ENCODE measurements at regions not wholly inside any gene's neighbourhood (a gene's known extent, or its start where the extent isn't known, plus 50 kb on each side); places are given as distances from the start of the nearest gene placed in this dataset.

GRCh38 chr12:127311720-127312364 is 955.1 kb upstream of the TMEM132C start:
- Mint-ChIP-seq H3K9me3 (peaks cover 90% of the 10 kb centered on the region), H3K4me1 (no peaks in the 10 kb centered on the region), H3K27me3 (ENCODE audit: insufficient read depth, low read depth, poor library complexity) (no peaks in the 10 kb centered on the region), H3K4me3 (no peak overlapping the region), H3K36me3 (ENCODE audit: low read depth) (peaks cover 40% of the 10 kb centered on the region), H3K27ac (no peak overlapping the region)
- no peaks in the 10 kb centered on the region for H3K4me1 ChIP-seq (ENCODE audit: insufficient read depth)
- H3K36me3 ChIP-seq (ENCODE audit: insufficient read depth), result no peaks in the 10 kb centered on the region
- H3K4me2 ChIP-seq, result no peak overlapping the region
- TF ChIP-seq ZNF114 (CRISPR knock-in tag; IDR thresholded peaks at IDR 0.05), result no peak
- TF ChIP-seq EZH2 (IDR thresholded peaks at IDR 0.05; ENCODE audit: low read depth, unreplicated experiment), result no peak
- TF ChIP-seq STAT1 (IDR thresholded peaks at IDR 0.05; ENCODE audit: unreplicated experiment), result no peak
- TF ChIP-seq ZNF331 (CRISPR knock-in tag; IDR thresholded peaks at IDR 0.05; ENCODE audit: low read depth), result no peak
- TF ChIP-seq CREB1 (CRISPR knock-in tag; IDR thresholded peaks at IDR 0.05; ENCODE audit: low read depth), result no peak
- no peak for TF ChIP-seq JUNB (IDR thresholded peaks at IDR 0.05; ENCODE audit: unreplicated experiment)
- TF ChIP-seq CTCF (conservative IDR thresholded peaks at IDR 0.05; ENCODE audit: low read depth in 2 of 2), result no peak
- TF ChIP-seq EZH2phosphoT487 (IDR thresholded peaks at IDR 0.05; ENCODE audit: unreplicated experiment), result no peak
- TF ChIP-seq ETS1 (IDR thresholded peaks at IDR 0.05), result no peak
- TF ChIP-seq, protein P1, sequence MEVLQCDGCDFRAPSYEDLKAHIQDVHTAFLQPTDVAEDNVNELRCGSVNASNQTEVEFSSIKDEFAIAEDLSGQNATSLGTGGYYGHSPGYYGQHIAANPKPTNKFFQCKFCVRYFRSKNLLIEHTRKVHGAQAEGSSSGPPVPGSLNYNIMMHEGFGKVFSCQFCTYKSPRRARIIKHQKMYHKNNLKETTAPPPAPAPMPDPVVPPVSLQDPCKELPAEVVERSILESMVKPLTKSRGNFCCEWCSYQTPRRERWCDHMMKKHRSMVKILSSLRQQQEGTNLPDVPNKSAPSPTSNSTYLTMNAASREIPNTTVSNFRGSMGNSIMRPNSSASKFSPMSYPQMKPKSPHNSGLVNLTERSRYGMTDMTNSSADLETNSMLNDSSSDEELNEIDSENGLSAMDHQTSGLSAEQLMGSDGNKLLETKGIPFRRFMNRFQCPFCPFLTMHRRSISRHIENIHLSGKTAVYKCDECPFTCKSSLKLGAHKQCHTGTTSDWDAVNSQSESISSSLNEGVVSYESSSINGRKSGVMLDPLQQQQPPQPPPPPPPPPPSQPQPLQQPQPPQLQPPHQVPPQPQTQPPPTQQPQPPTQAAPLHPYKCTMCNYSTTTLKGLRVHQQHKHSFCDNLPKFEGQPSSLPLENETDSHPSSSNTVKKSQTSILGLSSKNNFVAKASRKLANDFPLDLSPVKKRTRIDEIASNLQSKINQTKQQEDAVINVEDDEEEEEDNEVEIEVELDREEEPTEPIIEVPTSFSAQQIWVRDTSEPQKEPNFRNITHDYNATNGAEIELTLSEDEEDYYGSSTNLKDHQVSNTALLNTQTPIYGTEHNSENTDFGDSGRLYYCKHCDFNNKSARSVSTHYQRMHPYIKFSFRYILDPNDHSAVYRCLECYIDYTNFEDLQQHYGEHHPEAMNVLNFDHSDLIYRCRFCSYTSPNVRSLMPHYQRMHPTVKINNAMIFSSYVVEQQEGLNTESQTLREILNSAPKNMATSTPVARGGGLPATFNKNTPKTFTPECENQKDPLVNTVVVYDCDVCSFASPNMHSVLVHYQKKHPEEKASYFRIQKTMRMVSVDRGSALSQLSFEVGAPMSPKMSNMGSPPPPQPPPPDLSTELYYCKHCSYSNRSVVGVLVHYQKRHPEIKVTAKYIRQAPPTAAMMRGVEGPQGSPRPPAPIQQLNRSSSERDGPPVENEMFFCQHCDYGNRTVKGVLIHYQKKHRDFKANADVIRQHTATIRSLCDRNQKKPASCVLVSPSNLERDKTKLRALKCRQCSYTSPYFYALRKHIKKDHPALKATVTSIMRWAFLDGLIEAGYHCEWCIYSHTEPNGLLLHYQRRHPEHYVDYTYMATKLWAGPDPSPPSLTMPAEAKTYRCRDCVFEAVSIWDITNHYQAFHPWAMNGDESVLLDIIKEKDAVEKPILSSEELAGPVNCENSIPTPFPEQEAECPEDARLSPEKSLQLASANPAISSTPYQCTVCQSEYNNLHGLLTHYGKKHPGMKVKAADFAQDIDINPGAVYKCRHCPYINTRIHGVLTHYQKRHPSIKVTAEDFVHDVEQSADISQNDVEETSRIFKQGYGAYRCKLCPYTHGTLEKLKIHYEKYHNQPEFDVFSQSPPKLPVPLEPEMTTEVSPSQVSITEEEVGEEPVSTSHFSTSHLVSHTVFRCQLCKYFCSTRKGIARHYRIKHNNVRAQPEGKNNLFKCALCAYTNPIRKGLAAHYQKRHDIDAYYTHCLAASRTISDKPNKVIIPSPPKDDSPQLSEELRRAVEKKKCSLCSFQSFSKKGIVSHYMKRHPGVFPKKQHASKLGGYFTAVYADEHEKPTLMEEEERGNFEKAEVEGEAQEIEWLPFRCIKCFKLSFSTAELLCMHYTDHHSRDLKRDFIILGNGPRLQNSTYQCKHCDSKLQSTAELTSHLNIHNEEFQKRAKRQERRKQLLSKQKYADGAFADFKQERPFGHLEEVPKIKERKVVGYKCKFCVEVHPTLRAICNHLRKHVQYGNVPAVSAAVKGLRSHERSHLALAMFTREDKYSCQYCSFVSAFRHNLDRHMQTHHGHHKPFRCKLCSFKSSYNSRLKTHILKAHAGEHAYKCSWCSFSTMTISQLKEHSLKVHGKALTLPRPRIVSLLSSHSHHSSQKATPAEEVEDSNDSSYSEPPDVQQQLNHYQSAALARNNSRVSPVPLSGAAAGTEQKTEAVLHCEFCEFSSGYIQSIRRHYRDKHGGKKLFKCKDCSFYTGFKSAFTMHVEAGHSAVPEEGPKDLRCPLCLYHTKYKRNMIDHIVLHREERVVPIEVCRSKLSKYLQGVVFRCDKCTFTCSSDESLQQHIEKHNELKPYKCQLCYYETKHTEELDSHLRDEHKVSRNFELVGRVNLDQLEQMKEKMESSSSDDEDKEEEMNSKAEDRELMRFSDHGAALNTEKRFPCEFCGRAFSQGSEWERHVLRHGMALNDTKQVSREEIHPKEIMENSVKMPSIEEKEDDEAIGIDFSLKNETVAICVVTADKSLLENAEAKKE (CRISPR knock-in tag; IDR thresholded peaks at IDR 0.05), result no peak
- TF ChIP-seq POLR2AphosphoS5 (IDR thresholded peaks at IDR 0.05; ENCODE audit: low read depth), result no peak
- TF ChIP-seq, protein P2, sequence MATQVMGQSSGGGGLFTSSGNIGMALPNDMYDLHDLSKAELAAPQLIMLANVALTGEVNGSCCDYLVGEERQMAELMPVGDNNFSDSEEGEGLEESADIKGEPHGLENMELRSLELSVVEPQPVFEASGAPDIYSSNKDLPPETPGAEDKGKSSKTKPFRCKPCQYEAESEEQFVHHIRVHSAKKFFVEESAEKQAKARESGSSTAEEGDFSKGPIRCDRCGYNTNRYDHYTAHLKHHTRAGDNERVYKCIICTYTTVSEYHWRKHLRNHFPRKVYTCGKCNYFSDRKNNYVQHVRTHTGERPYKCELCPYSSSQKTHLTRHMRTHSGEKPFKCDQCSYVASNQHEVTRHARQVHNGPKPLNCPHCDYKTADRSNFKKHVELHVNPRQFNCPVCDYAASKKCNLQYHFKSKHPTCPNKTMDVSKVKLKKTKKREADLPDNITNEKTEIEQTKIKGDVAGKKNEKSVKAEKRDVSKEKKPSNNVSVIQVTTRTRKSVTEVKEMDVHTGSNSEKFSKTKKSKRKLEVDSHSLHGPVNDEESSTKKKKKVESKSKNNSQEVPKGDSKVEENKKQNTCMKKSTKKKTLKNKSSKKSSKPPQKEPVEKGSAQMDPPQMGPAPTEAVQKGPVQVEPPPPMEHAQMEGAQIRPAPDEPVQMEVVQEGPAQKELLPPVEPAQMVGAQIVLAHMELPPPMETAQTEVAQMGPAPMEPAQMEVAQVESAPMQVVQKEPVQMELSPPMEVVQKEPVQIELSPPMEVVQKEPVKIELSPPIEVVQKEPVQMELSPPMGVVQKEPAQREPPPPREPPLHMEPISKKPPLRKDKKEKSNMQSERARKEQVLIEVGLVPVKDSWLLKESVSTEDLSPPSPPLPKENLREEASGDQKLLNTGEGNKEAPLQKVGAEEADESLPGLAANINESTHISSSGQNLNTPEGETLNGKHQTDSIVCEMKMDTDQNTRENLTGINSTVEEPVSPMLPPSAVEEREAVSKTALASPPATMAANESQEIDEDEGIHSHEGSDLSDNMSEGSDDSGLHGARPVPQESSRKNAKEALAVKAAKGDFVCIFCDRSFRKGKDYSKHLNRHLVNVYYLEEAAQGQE (IDR thresholded peaks at IDR 0.05; ENCODE audit: unreplicated experiment), result no peak
- TF ChIP-seq NANOG (IDR thresholded peaks at IDR 0.05; ENCODE audit: borderline replicate concordance), result no peak
- ATAC-seq (no peak), DNase-seq (ENCODE audit: low spot score) (no peak)
- H3K9me2 ChIP-seq (ENCODE audit: insufficient read depth), result no peaks in the 10 kb centered on the region
- no peaks in the 10 kb centered on the region for H3K79me2 ChIP-seq (replicated peaks; ENCODE audit: insufficient read depth)
- H3F3A ChIP-seq (replicated peaks; ENCODE audit: low read depth), result no peaks in the 10 kb centered on the region
- no peaks in the 10 kb centered on the region for H4K20me1 ChIP-seq (replicated peaks; ENCODE audit: insufficient read depth)
- H3K27me3 ChIP-seq (ENCODE audit: insufficient read depth), result no peaks in the 10 kb centered on the region
- H3K4me3 ChIP-seq, result no peak overlapping the region
- no peak overlapping the region for H3K27ac ChIP-seq (ENCODE audit: low read depth)
- no peak overlapping the region for H2AFZ ChIP-seq
